Neuron (in vitro differentiated cells): ENCODE measurements at regions not wholly inside any gene's neighbourhood (a gene's known extent, or its start where the extent isn't known, plus 50 kb on each side); places are given as distances from the start of the nearest gene placed in this dataset.

Experiments used
- H2AFZ ChIP-seq: one replicate; pipeline ENCODE4 v1.6.1; 2013; ENCODE audit warnings: low read depth, mild to moderate bottlenecking, inconsistent platforms, low read length, moderate library complexity
- H3K27me3 ChIP-seq: one replicate; pipeline ENCODE4 v1.6.1; 2013; ENCODE audit warnings: low read length; ENCODE audit not compliant: insufficient read depth
- H3K36me3 ChIP-seq: one replicate; pipeline ENCODE4 v1.6.1; 2013; ENCODE audit warnings: low read length; ENCODE audit not compliant: insufficient read depth
- H3K4me1 ChIP-seq: one replicate; pipeline ENCODE4 v1.6.1; 2013; ENCODE audit warnings: low read length; ENCODE audit not compliant: insufficient read depth
- H3K4me3 ChIP-seq: 2 replicates; pipeline ENCODE4 v1.5.1; 2013; ENCODE audit warnings: mild to moderate bottlenecking, low read length, moderate library complexity
- H3K9me3 ChIP-seq: one replicate; pipeline ENCODE4 v1.6.1; 2013; ENCODE audit warnings: low read length

GRCh38 chr20:40470445-40471260 is 218.4 kb downstream of the MAFB start:
- Histone ChIP-seq H3K4me1 (no peaks in the 10 kb centered on the region), H3K27me3 (no peaks in the 10 kb centered on the region), H3K4me3 (no peak overlapping the region), H3K36me3 (no peaks in the 10 kb centered on the region), H3K9me3 (no peaks in the 10 kb centered on the region), H2AFZ (no peak overlapping the region)

GRCh38 chr20:40468759-40469158 is 220.3 kb downstream of the MAFB start:
- H3K4me3 ChIP-seq = no peak overlapping the region
- H3K36me3 ChIP-seq = no peaks in the 10 kb centered on the region
- no peak overlapping the region for H2AFZ ChIP-seq
- H3K9me3 ChIP-seq = no peaks in the 10 kb centered on the region
- H3K4me1 ChIP-seq = no peaks in the 10 kb centered on the region
- H3K27me3 ChIP-seq = no peaks in the 10 kb centered on the region

GRCh38 chr20:40467703-40468411 is 221.2 kb downstream of the MAFB start:
- no peaks in the 10 kb centered on the region for H3K4me1 ChIP-seq
- H3K9me3 ChIP-seq = no peaks in the 10 kb centered on the region
- H2AFZ ChIP-seq = no peak overlapping the region
- H3K27me3 ChIP-seq = no peaks in the 10 kb centered on the region
- H3K4me3 ChIP-seq = no peak overlapping the region
- no peaks in the 10 kb centered on the region for H3K36me3 ChIP-seq

- no peak overlapping the region for H2AFZ ChIP-seq
- H3K4me3 ChIP-seq = no peak overlapping the region
- no peaks in the 10 kb centered on the region for H3K27me3 ChIP-seq
- H3K4me1 ChIP-seq = no peaks in the 10 kb centered on the region
- H3K36me3 ChIP-seq = no peaks in the 10 kb centered on the region
- no peaks in the 10 kb centered on the region for H3K9me3 ChIP-seq
These were observed 222.0 kb downstream of the MAFB start for GRCh38 chr20:40467067-40467466.

GRCh38 chr20:40464731-40465208 is 224.3 kb downstream of the MAFB start:
- Histone ChIP-seq H3K4me1 (no peaks in the 10 kb centered on the region), H3K9me3 (no peaks in the 10 kb centered on the region), H3K36me3 (no peaks in the 10 kb centered on the region), H3K4me3 (no peak overlapping the region), H2AFZ (no peak overlapping the region), H3K27me3 (no peaks in the 10 kb centered on the region)

- Histone ChIP-seq H3K27me3 (no peaks in the 10 kb centered on the region), H2AFZ (peak overlapping the region; percentile 54), H3K4me1 (no peaks in the 10 kb centered on the region), H3K4me3 (no peak overlapping the region), H3K36me3 (no peaks in the 10 kb centered on the region), H3K9me3 (no peaks in the 10 kb centered on the region)
These were observed 225.9 kb downstream of the MAFB start for GRCh38 chr20:40463171-40463570.

GRCh38 chr20:40462566-40462965 is 226.5 kb downstream of the MAFB start:
- no peaks in the 10 kb centered on the region for H3K27me3 ChIP-seq
- H2AFZ ChIP-seq = no peak overlapping the region
- no peaks in the 10 kb centered on the region for H3K9me3 ChIP-seq
- H3K36me3 ChIP-seq = no peaks in the 10 kb centered on the region
- no peaks in the 10 kb centered on the region for H3K4me1 ChIP-seq
- H3K4me3 ChIP-seq = no peak overlapping the region

- H3K36me3 ChIP-seq = no peaks in the 10 kb centered on the region
- no peak overlapping the region for H2AFZ ChIP-seq
- H3K27me3 ChIP-seq = no peaks in the 10 kb centered on the region
- H3K4me1 ChIP-seq = no peaks in the 10 kb centered on the region
- H3K4me3 ChIP-seq = no peak overlapping the region
- no peaks in the 10 kb centered on the region for H3K9me3 ChIP-seq
These were observed 229.7 kb downstream of the MAFB start for GRCh38 chr20:40459299-40459698.

GRCh38 chr20:40457404-40457803 is 231.6 kb downstream of the MAFB start:
- Histone ChIP-seq H3K4me3 (no peak overlapping the region), H3K36me3 (no peaks in the 10 kb centered on the region), H3K27me3 (no peaks in the 10 kb centered on the region), H3K4me1 (no peaks in the 10 kb centered on the region), H3K9me3 (no peaks in the 10 kb centered on the region), H2AFZ (no peak overlapping the region)

GRCh38 chr20:40452758-40453157 is 236.3 kb downstream of the MAFB start:
- H3K27me3 ChIP-seq = no peaks in the 10 kb centered on the region
- H3K4me3 ChIP-seq = no peak overlapping the region
- H3K36me3 ChIP-seq = no peaks in the 10 kb centered on the region
- H2AFZ ChIP-seq = no peak overlapping the region
- no peaks in the 10 kb centered on the region for H3K9me3 ChIP-seq
- H3K4me1 ChIP-seq = no peaks in the 10 kb centered on the region

GRCh38 chr20:40451552-40451951 is 237.5 kb downstream of the MAFB start:
- no peaks in the 10 kb centered on the region for H3K36me3 ChIP-seq
- H3K9me3 ChIP-seq = no peaks in the 10 kb centered on the region
- no peaks in the 10 kb centered on the region for H3K4me1 ChIP-seq
- no peak overlapping the region for H3K4me3 ChIP-seq
- no peak overlapping the region for H2AFZ ChIP-seq
- no peaks in the 10 kb centered on the region for H3K27me3 ChIP-seq

GRCh38 chr20:40449974-40450616 is 238.9 kb downstream of the MAFB start:
- Histone ChIP-seq H3K27me3 (no peaks in the 10 kb centered on the region), H2AFZ (no peak overlapping the region), H3K4me1 (no peaks in the 10 kb centered on the region), H3K9me3 (no peaks in the 10 kb centered on the region), H3K36me3 (no peaks in the 10 kb centered on the region), H3K4me3 (no peak overlapping the region)

- H3K9me3 ChIP-seq = no peaks in the 10 kb centered on the region
- no peaks in the 10 kb centered on the region for H3K4me1 ChIP-seq
- H3K4me3 ChIP-seq = no peak overlapping the region
- H3K27me3 ChIP-seq = no peaks in the 10 kb centered on the region
- H3K36me3 ChIP-seq = no peaks in the 10 kb centered on the region
- no peak overlapping the region for H2AFZ ChIP-seq
These were observed 239.8 kb downstream of the MAFB start for GRCh38 chr20:40449144-40449690.
